ENCODE measurements at regions not wholly inside any gene's neighbourhood (a gene's known extent, or its start where the extent isn't known, plus 50 kb on each side); places are given as distances from the start of the nearest gene placed in this dataset.

DNA sequence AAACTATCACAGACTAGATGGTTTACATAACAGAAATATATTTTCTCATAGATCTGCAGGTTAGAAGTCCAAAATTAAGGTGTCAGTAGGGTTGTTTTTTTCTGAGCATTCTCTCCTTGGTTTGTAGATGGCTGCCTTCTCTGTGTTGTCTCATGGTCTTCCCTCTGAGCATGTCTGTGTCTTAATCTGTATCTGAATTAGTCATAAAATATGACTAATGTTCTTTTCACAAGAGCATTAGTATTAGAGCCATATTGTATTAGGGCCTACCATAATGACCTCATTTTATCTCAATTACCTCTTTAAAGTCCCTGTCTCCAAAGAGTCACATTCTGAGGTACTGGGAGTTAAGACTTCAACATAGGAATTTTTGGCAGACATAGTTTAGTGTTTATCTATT is 77.2 kb upstream of the OBI1 start:
- H3K36me3 ChIP-seq (ENCODE audit: control insufficient read depth in 2 of 4, insufficient read depth in 4 of 4, low read length in 3 of 4) = no peaks in the 10 kb centered on the region
- DNase-seq (ENCODE audit: low read depth in 1 of 2, low spot score in 2 of 2) = no peak

More for the DNA sequence above, 77.2 kb upstream of the OBI1 start:
- no peaks in the 10 kb centered on the region for H3K79me2 ChIP-seq (ENCODE audit: control insufficient read depth in 1 of 2, insufficient read depth in 2 of 2, low read length in 2 of 2)
- H2BK20ac ChIP-seq (ENCODE audit: low read length) = no peak overlapping the region
- no peaks in the 10 kb centered on the region for H3K27me3 ChIP-seq (replicated peaks in 1 of 4; ENCODE audit: control insufficient read depth in 3 of 4, extremely low read depth in 1 of 4, insufficient read depth in 3 of 4, low read length in 3 of 4)
- no peak overlapping the region for H2AK5ac ChIP-seq (ENCODE audit: low read depth, low read length)
- no peaks in the 10 kb centered on the region for H3K9me3 ChIP-seq (ENCODE audit: insufficient read depth in 2 of 2, low read depth in 1 of 2, low read length in 1 of 2)
- H4K8ac ChIP-seq (ENCODE audit: extremely low read depth, insufficient read depth, low read length) = no peak overlapping the region
- no peak overlapping the region for H4K91ac ChIP-seq (replicated peaks; ENCODE audit: insufficient read length, low read length)
- H3K23ac ChIP-seq (ENCODE audit: insufficient read length) = no peak overlapping the region
- H3K4me1 ChIP-seq (replicated peaks in 1 of 4; ENCODE audit: control insufficient read depth in 3 of 4, insufficient read depth in 4 of 4, low read length in 3 of 4) = no peaks in the 10 kb centered on the region
- H3K27ac ChIP-seq (ENCODE audit: low read depth, low read length) = no peak overlapping the region
- no peak overlapping the region for H3K4me3 ChIP-seq (ENCODE audit: extremely low read depth in 1 of 4, insufficient read depth in 2 of 4, low read depth in 3 of 4, low read length in 4 of 4)
- TF ChIP-seq MAX (IDR thresholded peaks at IDR 0.05) (no peak), ATF3 (IDR thresholded peaks at IDR 0.05; ENCODE audit: insufficient read depth, low read depth, low read length) (no peak), USF2 (IDR thresholded peaks at IDR 0.05; ENCODE audit: low read length) (no peak), CTBP2 (IDR thresholded peaks at IDR 0.05; ENCODE audit: borderline replicate concordance, insufficient read depth, insufficient read length, low read length) (no peak), MAFK (IDR thresholded peaks at IDR 0.05; ENCODE audit: low read depth, low read length) (no peak), RFX5 (IDR thresholded peaks at IDR 0.05; ENCODE audit: borderline replicate concordance, low read depth, low read length) (no peak), BCL11A (IDR thresholded peaks at IDR 0.05; ENCODE audit: low read depth in 2 of 2, low read length in 2 of 2) (no peak), PHF8 (conservative IDR thresholded peaks at IDR 0.05; ENCODE audit: low read depth, low read length) (no peak), EP300 (IDR thresholded peaks at IDR 0.05; ENCODE audit: borderline replicate concordance in 1 of 2, low read depth in 2 of 2, low read length in 2 of 2) (no peak)
- TF ChIP-seq, protein P1, sequence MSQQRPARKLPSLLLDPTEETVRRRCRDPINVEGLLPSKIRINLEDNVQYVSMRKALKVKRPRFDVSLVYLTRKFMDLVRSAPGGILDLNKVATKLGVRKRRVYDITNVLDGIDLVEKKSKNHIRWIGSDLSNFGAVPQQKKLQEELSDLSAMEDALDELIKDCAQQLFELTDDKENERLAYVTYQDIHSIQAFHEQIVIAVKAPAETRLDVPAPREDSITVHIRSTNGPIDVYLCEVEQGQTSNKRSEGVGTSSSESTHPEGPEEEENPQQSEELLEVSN (IDR thresholded peaks at IDR 0.05) = no peak
- no peak overlapping the region for H3K18ac ChIP-seq (ENCODE audit: extremely low read depth, low read length)
- H4K20me1 ChIP-seq (replicated peaks in 1 of 2; ENCODE audit: control insufficient read depth in 1 of 2, insufficient read depth in 2 of 2, low read length in 2 of 2) = no peaks in the 10 kb centered on the region
- CTCF ChIA-PET (ENCODE audit: partially characterized antibody) = no interaction called here
- POLR2A ChIA-PET (ENCODE audit: partially characterized antibody) = no interaction called here
- H3K79me1 ChIP-seq (ENCODE audit: low read depth, low read length) = no peaks in the 10 kb centered on the region
- no peak for FAIRE-seq
- no peaks in the 10 kb centered on the region; the same call in 1 of the 2 replicates for H3K23me2 ChIP-seq (ENCODE audit: low read depth, low read length)
- H4K5ac ChIP-seq (ENCODE audit: insufficient read length, low read depth, low read length) = no peak overlapping the region
- H2AFZ ChIP-seq (ENCODE audit: low read length) = no peak overlapping the region
- H3K9ac ChIP-seq (replicated peaks in 1 of 4; ENCODE audit: extremely low read depth in 1 of 4, low read depth in 3 of 4, low read length in 3 of 4) = no peak overlapping the region
- H3K4ac ChIP-seq (replicated peaks; ENCODE audit: insufficient read length, low read depth, low read length) = no peak overlapping the region
- no peak overlapping the region for H2BK5ac ChIP-seq (ENCODE audit: low read depth, low read length)
- no peak overlapping the region for H2BK12ac ChIP-seq (ENCODE audit: low read depth, low read length)
- H3K14ac ChIP-seq (ENCODE audit: insufficient read length) = no peak overlapping the region
- no peak overlapping the region for H3K4me2 ChIP-seq (ENCODE audit: insufficient read depth in 1 of 2, low read depth in 2 of 2, low read length in 2 of 2)
- H2BK120ac ChIP-seq (replicated peaks; ENCODE audit: low read depth, low read length) = no peak overlapping the region
- H2BK15ac ChIP-seq (ENCODE audit: low read length) = no peak overlapping the region
- no peak overlapping the region for H3K56ac ChIP-seq (replicated peaks; ENCODE audit: insufficient read length, low read depth, low read length)

All from H1 (cell line).